ENCODE measurements at regions not wholly inside any gene's neighbourhood (a gene's known extent, or its start where the extent isn't known, plus 50 kb on each side); places are given as distances from the start of the nearest gene placed in this dataset.

DNA sequence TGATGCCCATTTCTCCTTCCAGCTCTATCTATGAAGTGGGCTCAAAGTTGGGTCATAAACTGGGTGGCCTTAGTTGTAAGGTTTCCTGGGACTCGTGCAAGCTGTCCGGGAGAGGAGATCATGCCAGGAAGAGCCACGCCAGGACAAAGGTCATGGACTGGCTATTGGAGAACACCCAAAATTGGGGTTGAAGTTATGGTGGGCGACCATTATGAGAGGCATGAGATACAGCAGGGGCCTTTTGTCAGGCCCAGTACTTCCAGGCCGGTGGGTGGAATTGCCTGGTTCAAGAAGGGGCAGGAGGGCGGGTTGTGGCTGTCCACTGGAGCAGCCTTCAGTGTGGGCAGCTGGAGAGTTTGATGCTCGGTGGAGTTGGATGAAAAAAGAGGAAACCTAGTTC lies 225.1 kb upstream of the SSTR4 start:
- no peak overlapping the region for H3K56ac ChIP-seq (ENCODE audit: insufficient read length, low read depth, low read length)
- H2AFZ ChIP-seq (ENCODE audit: low read length): no peak overlapping the region
- Mint-ChIP-seq H3K4me1 (peaks cover 5 to 14% of the 10 kb centered on the region in 2 experiments), H3K9me3 (peaks cover 2 to 4% of the 10 kb centered on the region in 2 experiments; a peak in 2 of 5 replicates), H3K27ac (no peak overlapping the region), H3K27me3 (ENCODE audit: low read depth) (peaks cover 10% of the 10 kb centered on the region), H3K4me3 (no peak overlapping the region), H3K36me3 (ENCODE audit: insufficient read depth in 1 of 3, low read depth in 3 of 3) (no peaks in the 10 kb centered on the region)
- no peak overlapping the region for H3T11ph ChIP-seq (ENCODE audit: low read length)
- no peak overlapping the region for H2BK12ac ChIP-seq (ENCODE audit: insufficient read length, low read depth, low read length)
- no peak overlapping the region for H4K8ac ChIP-seq (replicated peaks; ENCODE audit: insufficient read length, low read depth, low read length)
- H3K14ac ChIP-seq (ENCODE audit: insufficient read depth, low read length): no peak overlapping the region
- H2BK20ac ChIP-seq (ENCODE audit: low read depth, low read length, poor library complexity, severe bottlenecking): no peak overlapping the region
- H3K4me1 ChIP-seq (ENCODE audit: insufficient read depth, low read length): no peaks in the 10 kb centered on the region
- no peak overlapping the region for H3K4ac ChIP-seq (ENCODE audit: low read depth, low read length)
- H2BK15ac ChIP-seq (ENCODE audit: low read depth, low read length): no peak overlapping the region
- no peaks in the 10 kb centered on the region for H3K79me1 ChIP-seq (ENCODE audit: insufficient read depth, low read depth, low read length, poor library complexity, severe bottlenecking)
- H4K5ac ChIP-seq (ENCODE audit: insufficient read length, low read depth, low read length): no peak overlapping the region
- no peak overlapping the region for H3K4me2 ChIP-seq (ENCODE audit: insufficient read depth, insufficient read length, low read length)
- H3K23ac ChIP-seq (ENCODE audit: insufficient read length, low read depth, low read length): no peak overlapping the region
- no peaks in the 10 kb centered on the region for H3K9me3 ChIP-seq (ENCODE audit: control insufficient read depth, low read depth, low read length)
- H3K9ac ChIP-seq (ENCODE audit: extremely low read depth, insufficient read length, low read length): no peak overlapping the region
- no peaks in the 10 kb centered on the region for H3K27me3 ChIP-seq (ENCODE audit: insufficient read depth, low read length)
- no peak overlapping the region for H2AK5ac ChIP-seq (ENCODE audit: insufficient read length, low read length)
- TF ChIP-seq, protein P1, sequence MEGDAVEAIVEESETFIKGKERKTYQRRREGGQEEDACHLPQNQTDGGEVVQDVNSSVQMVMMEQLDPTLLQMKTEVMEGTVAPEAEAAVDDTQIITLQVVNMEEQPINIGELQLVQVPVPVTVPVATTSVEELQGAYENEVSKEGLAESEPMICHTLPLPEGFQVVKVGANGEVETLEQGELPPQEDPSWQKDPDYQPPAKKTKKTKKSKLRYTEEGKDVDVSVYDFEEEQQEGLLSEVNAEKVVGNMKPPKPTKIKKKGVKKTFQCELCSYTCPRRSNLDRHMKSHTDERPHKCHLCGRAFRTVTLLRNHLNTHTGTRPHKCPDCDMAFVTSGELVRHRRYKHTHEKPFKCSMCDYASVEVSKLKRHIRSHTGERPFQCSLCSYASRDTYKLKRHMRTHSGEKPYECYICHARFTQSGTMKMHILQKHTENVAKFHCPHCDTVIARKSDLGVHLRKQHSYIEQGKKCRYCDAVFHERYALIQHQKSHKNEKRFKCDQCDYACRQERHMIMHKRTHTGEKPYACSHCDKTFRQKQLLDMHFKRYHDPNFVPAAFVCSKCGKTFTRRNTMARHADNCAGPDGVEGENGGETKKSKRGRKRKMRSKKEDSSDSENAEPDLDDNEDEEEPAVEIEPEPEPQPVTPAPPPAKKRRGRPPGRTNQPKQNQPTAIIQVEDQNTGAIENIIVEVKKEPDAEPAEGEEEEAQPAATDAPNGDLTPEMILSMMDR (conservative IDR thresholded peaks at IDR 0.05): no peak
- H3K79me2 ChIP-seq (ENCODE audit: insufficient read depth, low read length): no peaks in the 10 kb centered on the region
- no peaks in the 10 kb centered on the region for H4K20me1 ChIP-seq (ENCODE audit: control insufficient read depth, insufficient read depth, insufficient read length)
- no peak overlapping the region for H3K18ac ChIP-seq (ENCODE audit: insufficient read length, low read depth, low read length)
- no peak for DNase-seq
- H3K27ac ChIP-seq (ENCODE audit: insufficient read length, low read depth, low read length): no peak overlapping the region
- no peak overlapping the region for H4K91ac ChIP-seq (ENCODE audit: insufficient read length, low read depth, low read length)
- no peaks in the 10 kb centered on the region for H3K23me2 ChIP-seq (ENCODE audit: insufficient read length, low read depth, low read length, poor library complexity, severe bottlenecking)
- H2BK120ac ChIP-seq (ENCODE audit: low read depth, low read length, poor library complexity, severe bottlenecking): no peak overlapping the region
- WGBS (ENCODE audit: extremely low coverage, insufficient read length, low lambda C conversion rate): no CpG with 5 or more reads among the region's 7 CpGs
- no peak overlapping the region for H2BK5ac ChIP-seq (ENCODE audit: insufficient read length, low read length)
